22Rv1 (cell line): ENCODE measurements at regions not wholly inside any gene's neighbourhood (a gene's known extent, or its start where the extent isn't known, plus 50 kb on each side); places are given as distances from the start of the nearest gene placed in this dataset.

ENCODE experiments used
- H3K27ac ChIP-seq: fragments of 450-650 bp; 2 replicates; pipeline ENCODE4 v1.5.1; 2017
- CTCF ChIP-seq: fragments of 450-650 bp; IDR thresholded peaks from 2 replicates; pipeline ENCODE4 v1.5.1; 2017; ENCODE audit warnings: mild to moderate bottlenecking
- ZFX ChIP-seq: fragments of 450-650 bp; IDR thresholded peaks from 2 replicates; pipeline ENCODE4 v1.6.1; 2017; ENCODE audit warnings: antibody characterized with exemption, borderline replicate concordance

GRCh38 chr6:9566096-9566495, 848.8 kb downstream of the TFAP2A start:
- H3K27ac ChIP-seq: no peak overlapping the region
- no peak for TF ChIP-seq ZFX
- no peak for TF ChIP-seq CTCF

- no peak overlapping the region for H3K27ac ChIP-seq
- TF ChIP-seq ZFX: no peak
- no peak for TF ChIP-seq CTCF
Observed at GRCh38 chr6:9564021-9564420, 850.9 kb downstream of the TFAP2A start.

- H3K27ac ChIP-seq: no peak overlapping the region
- no peak for TF ChIP-seq ZFX
- no peak for TF ChIP-seq CTCF
Observed at GRCh38 chr6:9563568-9563967, 851.3 kb downstream of the TFAP2A start.

- no peak overlapping the region for H3K27ac ChIP-seq
- TF ChIP-seq CTCF: no peak
- TF ChIP-seq ZFX: no peak
Observed at GRCh38 chr6:9554806-9555205, 860.1 kb downstream of the TFAP2A start.

- TF ChIP-seq ZFX (no peak), CTCF (no peak)
- no peak overlapping the region for H3K27ac ChIP-seq
Observed at GRCh38 chr6:9554323-9554722, 860.6 kb downstream of the TFAP2A start.

GRCh38 chr6:9553002-9553401, 861.9 kb downstream of the TFAP2A start:
- H3K27ac ChIP-seq: no peak overlapping the region
- no peak for TF ChIP-seq ZFX
- no peak for TF ChIP-seq CTCF

GRCh38 chr6:9543649-9544048, 871.2 kb downstream of the TFAP2A start:
- TF ChIP-seq ZFX (no peak), CTCF (no peak)

More at GRCh38 chr6:9543649-9544048, 871.2 kb downstream of the TFAP2A start:
- no peak overlapping the region for H3K27ac ChIP-seq
